Head of caudate nucleus (tissue), 42 donors: ENCODE measurements at regions not wholly inside any gene's neighbourhood (a gene's known extent, or its start where the extent isn't known, plus 50 kb on each side); places are given as distances from the start of the nearest gene placed in this dataset.

Experiments used
- DNase-seq, 42 donors: peaks; one replicate each; pipeline versions ENCODE4 v3.0.0 to v3.0.0-alpha.2; 2020 to 2021; ENCODE audit warnings: mixed read lengths in 7 of 42
- intact Hi-C: fragments of 100-400 bp; cut with DNase I; formaldehyde crosslinking; loops from one replicate; pipeline ENCODE4 v1.15.0; 2022

- intact Hi-C loops: no loop called here
- peak in 1 of 42 donors; percentile 18 for DNase-seq
Observed at GRCh38 chr5:118052503-118052902, 935.8 kb downstream of the DTWD2 start.

- intact Hi-C loops: no loop called here
- no peak for DNase-seq
Observed at GRCh38 chr5:118044169-118044568, 944.2 kb downstream of the DTWD2 start.

- no peak for DNase-seq
- intact Hi-C loops: no loop called here
Observed at GRCh38 chr5:118043531-118043930, 944.8 kb downstream of the DTWD2 start.

- intact Hi-C loops: no loop called here
- peak in 1 of 42 donors; percentile 22 for DNase-seq
Observed at GRCh38 chr5:118042076-118042475, 946.3 kb downstream of the DTWD2 start.

GRCh38 chr5:118040496-118040895 lies 947.9 kb downstream of the DTWD2 start:
- intact Hi-C loops: no loop called here
- no peak for DNase-seq

- intact Hi-C loops: no loop called here
- no peak for DNase-seq
Observed at GRCh38 chr5:118033686-118034338, 954.5 kb downstream of the DTWD2 start.

GRCh38 chr5:118029807-118030206 lies 958.5 kb downstream of the DTWD2 start:
- intact Hi-C loops: no loop called here
- no peak for DNase-seq

- DNase-seq: no peak
- intact Hi-C loops: no loop called here
Observed at GRCh38 chr5:118022062-118022461, 966.3 kb downstream of the DTWD2 start.

- DNase-seq: peak in 4 of 42 donors; percentile 5 to 42 (median 10)
- intact Hi-C loops: no loop called here
Observed at GRCh38 chr5:118017536-118017935, 970.8 kb downstream of the DTWD2 start.

- intact Hi-C loops: no loop called here
- no peak for DNase-seq
Observed at GRCh38 chr5:118016396-118016795, 972.0 kb downstream of the DTWD2 start.

GRCh38 chr5:118015511-118015910 lies 972.8 kb downstream of the DTWD2 start:
- no peak for DNase-seq
- intact Hi-C loops: no loop called here

GRCh38 chr5:118009741-118010297 lies 978.5 kb downstream of the DTWD2 start:
- intact Hi-C loops: no loop called here
- no peak for DNase-seq

GRCh38 chr5:118008779-118009178 lies 979.6 kb downstream of the DTWD2 start:
- DNase-seq: no peak
- intact Hi-C loops: no loop called here

GRCh38 chr5:118007262-118007661 lies 981.1 kb downstream of the DTWD2 start:
- intact Hi-C loops: no loop called here
- no peak for DNase-seq

- DNase-seq: no peak
- intact Hi-C loops: no loop called here
Observed at GRCh38 chr5:118006219-118006618, 982.1 kb downstream of the DTWD2 start.

GRCh38 chr5:117999939-118000549 lies 988.3 kb downstream of the DTWD2 start:
- no peak for DNase-seq
- intact Hi-C loops: no loop called here

- DNase-seq: peak in 4 of 42 donors; percentile 4 to 16 (median 11)
- intact Hi-C loops: no loop called here
Observed at GRCh38 chr5:117982691-117983090, 1005.7 kb downstream of the DTWD2 start.

- intact Hi-C loops: no loop called here
- no peak for DNase-seq
Observed at GRCh38 chr5:117973785-117974184, 1014.6 kb downstream of the DTWD2 start.

- intact Hi-C loops: no loop called here
- DNase-seq: no peak
Observed at GRCh38 chr5:117955831-117956230, 1032.5 kb downstream of the DTWD2 start.

GRCh38 chr5:117954331-117954730 lies 1034.0 kb downstream of the DTWD2 start:
- intact Hi-C loops: no loop called here

GRCh38 chr5:117953272-117953671 lies 1035.1 kb downstream of the DTWD2 start:
- no peak for DNase-seq
- intact Hi-C loops: no loop called here

More at GRCh38 chr5:117954331-117954730, 1034.0 kb downstream of the DTWD2 start:
- DNase-seq: no peak
